Endothelial cell of umbilical vein (primary cell): ENCODE measurements at regions not wholly inside any gene's neighbourhood (a gene's known extent, or its start where the extent isn't known, plus 50 kb on each side); places are given as distances from the start of the nearest gene placed in this dataset.

Experiments
- BruUV-seq: library from RNA; stranded (reverse); fragments of 400-500 nt; replicated peaks from 2 replicates; lab custom pipeline; 2021; lab: Mats Ljungman, UMichigan
- CTCF ChIA-PET: fragments of 300-600, 350-600 bp; sonication (Branson Sonifier 250); formaldehyde crosslinking; loops from one replicate; lab custom pipeline; 2021; ENCODE audit warnings: antibody characterized with exemption, inconsistent platforms; lab: Charles Lee
- POLR2A ChIA-PET: fragments of 300-600, 350-600 bp; sonication (Branson Sonifier 250); formaldehyde crosslinking; loops from one replicate; lab custom pipeline; 2021; ENCODE audit warnings: antibody characterized with exemption, inconsistent platforms; lab: Charles Lee
- DNase-seq: peaks from one replicate; pipeline ENCODE4 v3.0.0-alpha.2; 2011; ENCODE audit warnings: low read depth, low spot score
- FAIRE-seq: peaks from 2 replicates; lab custom pipeline; 2011; peaks lifted over from hg19 to GRCh38; lab: Jason Lieb, UNC
- H2AFZ ChIP-seq: 2 replicates; pipeline ENCODE4 v1.6.0; 2012; ENCODE audit warnings: low read depth, low read length, control low read depth, inconsistent platforms
- H3K27ac ChIP-seq: 2 replicates; pipeline ENCODE4 v1.5.1; 2011; ENCODE audit warnings: low read depth, mild to moderate bottlenecking, control low read depth, low read length, moderate library complexity; ENCODE audit not compliant: insufficient read depth
- H3K27me3 ChIP-seq, 2 experiments: 2 replicates each; pipeline versions ENCODE4 v1.6.0 to v1.6.1; 2011; ENCODE audit warnings: low read length in 2 of 2, mixed read lengths in 1 of 2; ENCODE audit not compliant: control insufficient read depth in 2 of 2, insufficient read depth in 2 of 2
- H3K36me3 ChIP-seq, 2 experiments: 2 replicates in 1 of 2; 3 replicates in 1 of 2; pipeline ENCODE4 v1.5.1; 2011; ENCODE audit warnings: low read length in 2 of 2, mild to moderate bottlenecking in 1 of 2, moderate library complexity in 1 of 2; ENCODE audit not compliant: control insufficient read depth in 2 of 2, insufficient read depth in 2 of 2; ENCODE audit errors: extremely low read depth in 1 of 2
- H3K4me1 ChIP-seq: 3 replicates; pipeline ENCODE4 v1.5.1; 2011; ENCODE audit warnings: mild to moderate bottlenecking, low read length; ENCODE audit not compliant: control insufficient read depth, insufficient read depth; ENCODE audit errors: extremely low read depth
- H3K4me2 ChIP-seq: 2 replicates; pipeline ENCODE4 v1.6.1; 2011; ENCODE audit warnings: low read length, control low read depth, mixed read lengths; ENCODE audit not compliant: insufficient read depth
- H3K4me3 ChIP-seq, 3 experiments: fragments of 200-600 bp in 1 of 3; sonication (generic), shearing (Covaris generic) in 1 of 3; replicated peaks in 1 of 3; 2 replicates each; pipeline ENCODE4 v1.5.1; 2011 to 2016; ENCODE audit warnings: control low read depth in 3 of 3, low read length in 3 of 3, mild to moderate bottlenecking in 2 of 3, inconsistent platforms in 1 of 3, low read depth in 1 of 3, moderate library complexity in 1 of 3; ENCODE audit not compliant: insufficient read depth in 1 of 3
- H3K79me2 ChIP-seq: 2 replicates; pipeline ENCODE4 v1.6.0; 2012; ENCODE audit warnings: low read length, inconsistent platforms; ENCODE audit not compliant: control insufficient read depth, insufficient read depth
- H3K9ac ChIP-seq: replicated peaks from 2 replicates; pipeline ENCODE3; 2011; ENCODE audit warnings: low read length, control low read depth; ENCODE audit not compliant: insufficient read depth; ENCODE audit errors: extremely low read depth
- H3K9me1 ChIP-seq: replicated peaks from 3 replicates; pipeline ENCODE4 v1.6.0; 2011; ENCODE audit warnings: mild to moderate bottlenecking, low read length; ENCODE audit not compliant: control insufficient read depth, insufficient read depth; ENCODE audit errors: extremely low read depth
- H3K9me3 ChIP-seq: replicated peaks from 2 replicates; pipeline ENCODE4 v1.5.1; 2012; ENCODE audit warnings: low read length, inconsistent platforms; ENCODE audit not compliant: control insufficient read depth, insufficient read depth
- H4K20me1 ChIP-seq: replicated peaks from 2 replicates; pipeline ENCODE3; 2011; ENCODE audit warnings: mild to moderate bottlenecking, low read length; ENCODE audit not compliant: control insufficient read depth, insufficient read depth; ENCODE audit errors: extremely low read depth
- CTCF ChIP-seq, 2 donors: IDR thresholded peaks; 1 replicate in 1 of 2; 2 replicates in 1 of 2; pipeline ENCODE4 v1.5.1; 2011; ENCODE audit warnings: low read length in 2 of 2, mild to moderate bottlenecking in 2 of 2, moderate library complexity in 2 of 2, control low read depth in 1 of 2, inconsistent platforms in 1 of 2, low read depth in 1 of 2; ENCODE audit not compliant: insufficient read depth in 1 of 2; ENCODE audit errors: extremely low read depth in 1 of 2
- EZH2 ChIP-seq: IDR thresholded peaks from 2 replicates; pipeline ENCODE4 v1.6.1; 2012; ENCODE audit warnings: borderline replicate concordance, low read depth, mild to moderate bottlenecking, moderate library complexity, low read length, inconsistent platforms; ENCODE audit not compliant: severe bottlenecking
- FOS ChIP-seq: IDR thresholded peaks from 2 replicates; pipeline ENCODE4 v1.6.1; 2011; ENCODE audit warnings: mild to moderate bottlenecking, low read length, moderate library complexity, borderline replicate concordance; ENCODE audit not compliant: insufficient read depth
- GATA2 ChIP-seq: IDR thresholded peaks from 2 replicates; pipeline ENCODE4 v1.7.0; 2011; ENCODE audit warnings: low read depth, mild to moderate bottlenecking, moderate library complexity, mixed read lengths, low read length; ENCODE audit not compliant: insufficient read length, insufficient read depth
- JUN ChIP-seq: IDR thresholded peaks from 2 replicates; pipeline ENCODE4 v1.6.1; 2011; ENCODE audit warnings: borderline replicate concordance, low read depth; ENCODE audit not compliant: insufficient read length, insufficient read depth
- MYC ChIP-seq: IDR thresholded peaks from one replicate; pipeline ENCODE4 v1.6.1; 2011; ENCODE audit warnings: mild to moderate bottlenecking, low read depth, low read length
- POLR2A ChIP-seq: IDR thresholded peaks from 2 replicates; pipeline ENCODE4 v1.6.1; 2012; ENCODE audit warnings: low read depth, mild to moderate bottlenecking, control low read depth, low read length
- POLR2AphosphoS5 ChIP-seq: IDR thresholded peaks from 2 replicates; pipeline ENCODE4 v1.6.1; 2012; ENCODE audit warnings: low read depth, mild to moderate bottlenecking, control low read depth, low read length, moderate library complexity; ENCODE audit not compliant: insufficient read depth
- dilution Hi-C: fragments of 300-500 bp; cut with MboI; formaldehyde crosslinking; loops from one replicate; pipeline ENCODE4 v1.15.0; 2019; ENCODE audit warnings: low sequenced_read_pairs; ENCODE audit not compliant: extremely low pct_ligation_motif_present
- intact Hi-C: fragments of 100-400 bp; cut with micrococcal nuclease; formaldehyde crosslinking; loops from one replicate; pipeline ENCODE4 v1.10.0; 2022
- TF ChIP-seq, protein P1 (sequence below): IDR thresholded peaks from 2 replicates; pipeline ENCODE4 v1.6.1; 2011; ENCODE audit not compliant: insufficient read depth, insufficient read length

DNA sequence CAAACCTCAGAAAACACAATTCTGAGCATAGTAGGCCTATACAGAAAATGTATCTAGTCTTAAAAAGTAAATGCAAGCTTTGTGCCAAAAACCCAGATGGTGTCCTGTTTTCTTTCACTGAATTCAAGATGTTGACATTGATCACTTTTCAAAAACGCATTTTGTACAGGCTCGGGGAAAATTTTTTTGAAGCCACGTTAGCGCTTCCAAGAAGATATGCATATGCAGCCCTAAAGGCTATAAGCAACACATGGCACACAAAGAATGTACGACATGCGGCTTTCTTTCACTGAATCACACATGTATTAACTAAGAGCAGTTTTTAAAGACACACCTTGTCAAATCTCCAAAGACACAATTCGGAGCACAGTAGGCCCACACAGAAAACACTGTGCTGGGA lies 115.4 kb downstream of the MRPL57 start:
- no TSS peak for BruUV-seq

More for the DNA sequence above, 115.4 kb downstream of the MRPL57 start:
- Histone ChIP-seq H3K27me3 (no peaks in the 10 kb centered on the region), H4K20me1 (no peaks in the 10 kb centered on the region), H3K9me3 (no peaks in the 10 kb centered on the region), H3K9me1 (no peaks in the 10 kb centered on the region), H3K4me1 (no peaks in the 10 kb centered on the region), H2AFZ (no peak overlapping the region), H3K9ac (no peak overlapping the region), H3K27ac (no peak overlapping the region), H3K4me3 (no peak overlapping the region), H3K79me2 (no peaks in the 10 kb centered on the region), H3K36me3 (no peaks in the 10 kb centered on the region), H3K4me2 (no peak overlapping the region)
- intact Hi-C loops: no loop called here
- POLR2A ChIA-PET: no interaction called here
- no peak for DNase-seq
- FAIRE-seq: no peak
- dilution Hi-C loops: no loop called here
- no peak for TF ChIP-seq POLR2AphosphoS5
- no peak for TF ChIP-seq CTCF (IDR thresholded peaks at IDR 0.05; ENCODE audit: extremely low read depth in 1 of 2, insufficient read depth in 1 of 2, low read depth in 1 of 2, low read length in 2 of 2)
- no peak for TF ChIP-seq POLR2A
- TF ChIP-seq MYC: no peak
- no peak for TF ChIP-seq GATA2
- TF ChIP-seq FOS: no peak
- TF ChIP-seq, protein P1, sequence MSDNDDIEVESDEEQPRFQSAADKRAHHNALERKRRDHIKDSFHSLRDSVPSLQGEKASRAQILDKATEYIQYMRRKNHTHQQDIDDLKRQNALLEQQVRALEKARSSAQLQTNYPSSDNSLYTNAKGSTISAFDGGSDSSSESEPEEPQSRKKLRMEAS: no peak
- no peak for TF ChIP-seq JUN
- TF ChIP-seq EZH2: no peak
- CTCF ChIA-PET: no interaction called here
